Left cardiac atrium (tissue), 4 donors: ENCODE measurements at regions not wholly inside any gene's neighbourhood (a gene's known extent, or its start where the extent isn't known, plus 50 kb on each side); places are given as distances from the start of the nearest gene placed in this dataset.
A peak's percentile ranks its signal among the peaks of the same experiment; 100 is the strongest.

Experiments
- ATAC-seq, 2 donors: fragments of 200-7000 bp; cut with Tn5 transposase; one replicate each; pipeline ENCODE4 v1.9.1; 2020; ENCODE audit warnings: mild to moderate bottlenecking in 2 of 2, moderate library complexity in 2 of 2
- DNase-seq: peaks from one replicate; pipeline ENCODE4 v3.0.0-alpha.2; 2020
- intact Hi-C, 2 donors: fragments of 100-400 bp; cut with DNase I; formaldehyde crosslinking; loops; one replicate each; pipeline versions ENCODE4 v1.14.1 to v1.15.1; 2022 to 2023
- donor health status: DM: no; HTN: yes; CAD: no.
- donor health status: DM: no; HTN: yes; CAD: no; lungs with severe emphysema.
- donor health status: DM: yes; HTN: yes; CAD: no.
- donor health status: Dilated cardiomyopathy.

- ATAC-seq (no peak), DNase-seq (no peak)
- intact Hi-C loops: no loop called here
These were observed 371.7 kb upstream of the PTBP2 start for GRCh38 chr1:96349896-96350295.

GRCh38 chr1:96352733-96353132 lies 368.9 kb upstream of the PTBP2 start:
- intact Hi-C loops: no loop called here
- no peak for ATAC-seq
- no peak for DNase-seq

GRCh38 chr1:96355521-96355920 lies 366.1 kb upstream of the PTBP2 start:
- intact Hi-C loops: no loop called here
- DNase-seq (no peak), ATAC-seq (no peak)

GRCh38 chr1:96355961-96356360 lies 365.6 kb upstream of the PTBP2 start:
- DNase-seq (no peak), ATAC-seq (no peak)
- intact Hi-C loops: no loop called here

- DNase-seq (no peak), ATAC-seq (no peak)
- intact Hi-C loops: no loop called here
These were observed 364.3 kb upstream of the PTBP2 start for GRCh38 chr1:96357141-96357765.

GRCh38 chr1:96358057-96358456 lies 363.5 kb upstream of the PTBP2 start:
- no peak for ATAC-seq

GRCh38 chr1:96360036-96360795 lies 361.4 kb upstream of the PTBP2 start:
- ATAC-seq: no peak
- intact Hi-C loops: no loop called here
- DNase-seq: no peak

More at GRCh38 chr1:96358057-96358456, 363.5 kb upstream of the PTBP2 start:
- intact Hi-C loops: no loop called here
- DNase-seq: no peak

- intact Hi-C loops: no loop called here
- no peak for ATAC-seq
- no peak for DNase-seq
These were observed 360.2 kb upstream of the PTBP2 start for GRCh38 chr1:96361271-96361856.

GRCh38 chr1:96361961-96362360 lies 359.6 kb upstream of the PTBP2 start:
- intact Hi-C loops: no loop called here
- no peak for DNase-seq
- ATAC-seq: no peak

- peak in 1 of 2 donors; percentile 97 for ATAC-seq
- intact Hi-C loops: no loop called here
- DNase-seq: no peak
These were observed 359.0 kb upstream of the PTBP2 start for GRCh38 chr1:96362623-96363022.

- DNase-seq: no peak
- no peak for ATAC-seq
- intact Hi-C loops: no loop called here
These were observed 357.8 kb upstream of the PTBP2 start for GRCh38 chr1:96363826-96364225.

- ATAC-seq: no peak
- no peak for DNase-seq
- intact Hi-C loops: no loop called here
These were observed 357.0 kb upstream of the PTBP2 start for GRCh38 chr1:96364576-96364975.

- DNase-seq: no peak
- intact Hi-C loops: no loop called here
- ATAC-seq: no peak
These were observed 356.5 kb upstream of the PTBP2 start for GRCh38 chr1:96365076-96365475.

- no peak for DNase-seq
- intact Hi-C loops: no loop called here
- no peak for ATAC-seq
These were observed 355.8 kb upstream of the PTBP2 start for GRCh38 chr1:96365596-96366390.

- DNase-seq: no peak
- intact Hi-C loops: no loop called here
- ATAC-seq: no peak
These were observed 355.1 kb upstream of the PTBP2 start for GRCh38 chr1:96366516-96366915.

- intact Hi-C loops: no loop called here
- no peak for ATAC-seq
- no peak for DNase-seq
These were observed 353.8 kb upstream of the PTBP2 start for GRCh38 chr1:96367791-96368190.

- intact Hi-C loops: no loop called here
These were observed 350.8 kb upstream of the PTBP2 start for GRCh38 chr1:96370757-96371156.

GRCh38 chr1:96372881-96373280 lies 348.7 kb upstream of the PTBP2 start:
- DNase-seq (no peak), ATAC-seq (no peak)
- intact Hi-C loops: no loop called here

More at GRCh38 chr1:96370757-96371156, 350.8 kb upstream of the PTBP2 start:
- ATAC-seq: no peak
- no peak for DNase-seq

- intact Hi-C loops: no loop called here
- DNase-seq (no peak), ATAC-seq (no peak)
These were observed 347.4 kb upstream of the PTBP2 start for GRCh38 chr1:96374076-96374762.
